DMS53 (cell line): ENCODE measurements at regions not wholly inside any gene's neighbourhood (a gene's known extent, or its start where the extent isn't known, plus 50 kb on each side); places are given as distances from the start of the nearest gene placed in this dataset.

ENCODE experiments used
- DNase-seq: peaks from one replicate; lab custom pipeline; 2025; lab: John Stamatoyannopoulos, UW

DNA sequence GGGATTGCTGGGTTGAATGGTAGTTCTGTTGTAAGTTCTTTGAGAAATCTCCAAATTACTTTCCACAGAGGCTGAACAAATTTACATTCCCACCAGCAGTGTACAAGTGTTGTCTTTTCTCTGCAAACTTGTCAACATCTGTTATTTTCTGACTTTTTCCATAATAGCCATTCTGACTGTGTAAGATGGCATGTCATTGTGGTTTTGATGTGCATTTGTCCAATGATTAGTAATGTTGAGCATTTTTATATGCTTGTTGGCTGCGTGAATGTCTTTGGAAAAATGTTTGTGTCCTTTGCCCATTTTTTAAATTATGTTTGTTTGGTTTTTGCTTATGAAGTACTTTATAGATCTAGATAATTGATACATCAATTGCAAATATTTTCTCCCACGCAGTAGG lies 1025.0 kb downstream of the JRKL start:
- DNase-seq, result no peak

DNA sequence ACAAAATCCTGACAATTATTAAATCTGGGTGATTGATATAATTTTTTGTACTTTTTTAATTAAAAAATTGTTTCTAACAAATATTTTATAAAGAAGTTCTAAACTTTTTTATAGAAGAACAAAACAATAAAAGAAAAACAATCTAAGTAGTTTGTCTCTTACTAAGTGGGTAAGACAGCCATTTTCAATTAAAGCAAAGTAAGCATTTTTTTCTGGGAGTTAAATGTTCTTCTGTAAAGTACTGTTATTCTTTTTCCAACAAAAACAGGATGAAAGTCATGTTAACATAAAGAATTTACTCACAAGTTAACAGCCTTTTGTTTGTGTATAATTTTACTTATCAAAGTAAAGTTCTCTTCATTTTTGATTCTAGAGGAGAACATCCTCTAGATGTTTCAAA lies 1029.9 kb downstream of the JRKL start:
- DNase-seq, result no peak

DNA sequence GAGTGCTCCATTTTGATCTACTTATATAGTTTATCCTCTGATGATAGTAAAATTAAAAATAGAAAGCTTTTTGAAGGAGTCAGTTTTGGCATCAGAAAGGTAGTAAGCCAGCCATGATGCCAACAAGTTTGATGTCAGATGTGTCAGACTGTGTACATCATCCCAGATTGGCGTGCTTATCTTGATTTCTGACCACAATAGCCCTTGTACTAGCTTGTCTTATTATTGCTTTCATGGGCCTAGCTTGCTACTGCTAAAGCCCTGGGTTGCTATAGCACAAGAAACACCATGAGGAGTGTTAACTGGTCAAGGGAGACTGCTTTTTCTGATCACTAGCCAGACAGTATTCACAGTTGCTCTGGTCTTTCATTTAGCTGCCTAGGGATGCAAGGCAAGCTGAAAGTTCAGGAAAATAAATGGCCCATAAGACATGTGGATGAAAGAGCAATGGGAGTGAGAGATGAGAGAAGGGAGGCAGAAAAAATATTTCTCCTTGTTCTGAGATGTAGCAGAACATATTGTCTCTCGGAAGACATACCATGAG lies 1038.5 kb downstream of the JRKL start:
- no peak for DNase-seq

DNA sequence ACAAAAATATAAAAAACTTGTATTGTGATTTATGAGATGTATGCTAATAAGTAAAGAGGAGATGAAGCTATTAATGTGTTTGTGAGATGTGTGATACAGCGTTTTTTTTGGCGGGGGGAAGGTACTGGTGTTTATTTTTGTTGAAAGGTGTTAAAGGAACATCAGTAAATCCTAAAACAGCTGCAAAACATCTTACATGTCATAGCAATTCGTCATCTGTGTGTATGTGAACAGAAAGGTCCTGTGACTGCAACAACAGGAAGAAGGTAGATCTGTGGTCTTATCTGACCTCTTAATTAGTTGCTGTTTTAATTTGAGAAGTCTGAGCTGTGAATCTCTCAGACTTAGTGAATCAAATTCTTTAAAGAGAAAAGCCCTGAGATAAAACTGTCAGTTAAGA lies 1041.1 kb downstream of the JRKL start:
- no peak for DNase-seq

GRCh38 chr11:97432926-97433325 lies 1043.1 kb downstream of the JRKL start:
- DNase-seq, result no peak

- no peak for DNase-seq
These were observed 1055.7 kb downstream of the JRKL start for GRCh38 chr11:97445561-97445960.

DNA sequence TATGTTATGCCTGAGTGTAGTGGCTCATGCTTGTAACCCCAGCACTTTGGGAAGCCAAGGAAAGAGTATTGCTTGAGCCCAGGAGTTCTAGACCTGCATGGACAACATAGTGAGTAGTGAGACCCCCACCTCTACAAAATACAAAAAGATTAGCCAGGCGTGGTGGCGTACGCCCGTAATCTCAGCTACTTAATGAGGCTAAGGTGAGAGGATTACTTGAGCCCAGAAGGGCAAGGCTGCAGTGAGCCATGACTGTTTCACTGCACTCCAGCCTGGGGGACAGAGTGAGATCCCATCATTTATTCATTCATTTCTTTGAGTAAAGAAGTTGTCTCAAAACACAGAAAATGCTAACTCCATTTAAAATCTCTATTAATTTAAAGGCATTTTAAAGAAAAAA lies 1061.6 kb downstream of the JRKL start:
- no peak for DNase-seq

DNA sequence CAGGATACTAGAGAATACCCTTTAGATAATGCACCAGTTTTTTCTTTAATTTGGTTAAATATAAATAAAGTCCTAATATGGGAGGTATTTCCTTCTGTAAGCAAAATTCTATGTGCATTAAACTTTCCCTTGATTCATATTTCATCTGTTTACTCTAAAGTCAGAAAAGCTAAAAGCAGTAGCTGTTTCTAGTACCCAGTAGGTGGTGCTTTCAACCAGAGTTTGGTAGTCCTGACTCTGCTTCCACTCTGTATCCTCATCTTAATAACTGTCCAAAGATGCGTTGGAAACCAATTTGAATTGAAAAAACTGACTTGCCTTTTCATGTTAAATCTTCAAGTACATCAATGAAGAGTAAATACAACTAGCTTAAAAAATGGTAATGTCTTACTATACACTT lies 1065.2 kb downstream of the JRKL start:
- DNase-seq, result peak; percentile 75

- no peak for DNase-seq
These were observed 1070.3 kb downstream of the JRKL start for GRCh38 chr11:97460091-97460490.

DNA sequence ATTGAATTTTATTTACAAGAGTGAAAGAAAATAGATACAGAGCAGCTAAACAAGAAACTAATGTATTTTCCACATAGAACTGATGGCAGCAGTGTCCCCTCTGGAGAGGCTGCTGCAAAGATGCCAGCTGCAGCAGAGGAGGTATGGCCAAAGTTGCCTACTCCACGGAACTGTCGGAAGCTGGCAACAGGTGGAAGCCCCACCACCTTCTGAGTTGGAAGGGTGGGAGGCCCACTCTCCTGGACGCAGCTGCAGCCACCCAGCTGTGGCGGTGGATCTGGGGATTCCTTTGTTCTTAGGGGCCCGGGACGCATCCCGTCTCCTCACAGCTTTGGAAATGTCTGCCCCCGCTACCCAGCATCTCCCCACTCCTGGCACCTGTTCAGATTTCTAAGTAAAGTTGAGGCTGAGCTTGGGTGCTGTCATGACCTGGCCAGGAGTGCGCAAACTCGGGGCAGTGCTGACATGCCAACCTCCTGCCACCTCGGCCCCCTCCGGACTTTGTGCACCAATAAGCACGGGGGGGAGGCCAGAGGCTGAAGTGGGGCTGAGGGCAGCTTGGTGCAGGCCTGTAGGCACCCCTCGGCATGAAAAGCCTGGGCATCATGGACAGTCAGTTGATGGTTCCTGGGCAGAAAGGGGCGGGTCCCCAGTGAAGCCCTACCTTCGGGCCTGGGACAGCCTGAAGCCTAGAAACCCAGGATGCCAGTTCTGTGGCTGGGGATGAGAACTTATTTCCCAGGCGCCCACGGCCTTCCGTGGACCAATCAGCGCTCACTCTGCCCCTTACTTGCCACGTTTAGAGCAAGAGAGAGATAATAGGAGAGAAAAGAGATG lies 1071.4 kb downstream of the JRKL start:
- DNase-seq, result no peak

DNA sequence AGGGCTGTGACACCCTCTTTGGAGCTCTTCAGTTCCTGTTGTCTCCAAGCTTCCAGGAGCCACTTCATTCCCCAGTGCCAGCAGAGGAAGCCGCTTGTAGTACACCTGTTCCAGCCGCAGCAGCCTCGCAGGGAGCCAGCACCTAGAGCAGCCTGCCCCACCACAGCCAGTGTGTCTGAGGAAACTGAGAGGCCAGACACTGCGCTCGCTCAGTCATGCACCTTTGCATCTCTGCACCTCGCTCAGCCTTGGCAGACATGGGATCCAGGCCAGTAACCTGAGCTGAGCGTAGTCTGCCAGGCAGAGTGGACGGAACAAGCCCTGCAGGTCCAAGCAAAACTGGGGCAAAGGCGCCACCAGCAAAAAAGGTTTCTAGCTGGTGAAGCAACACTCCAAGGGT lies 1072.1 kb downstream of the JRKL start:
- DNase-seq, result no peak

DNA sequence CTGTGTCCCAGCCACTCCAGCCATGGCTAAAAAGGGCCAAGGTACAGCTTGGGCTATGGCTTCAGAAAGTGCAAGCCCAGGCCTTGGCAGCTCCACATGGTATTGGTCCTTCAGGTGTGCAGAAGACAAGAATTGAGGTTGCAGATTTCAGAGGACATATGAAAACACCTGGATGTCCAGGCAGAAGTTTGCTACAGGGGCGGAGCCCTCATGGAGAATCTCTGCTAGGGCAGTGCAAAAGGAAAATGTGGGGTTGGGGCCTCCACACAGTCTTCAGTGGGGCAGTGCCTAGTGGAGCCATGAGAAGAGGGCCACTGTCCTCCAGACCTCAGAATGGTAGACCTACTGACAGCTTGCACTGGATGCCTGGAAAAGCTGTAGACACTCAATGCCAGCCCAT lies 1074.1 kb downstream of the JRKL start:
- DNase-seq, result peak; percentile 35

DNA sequence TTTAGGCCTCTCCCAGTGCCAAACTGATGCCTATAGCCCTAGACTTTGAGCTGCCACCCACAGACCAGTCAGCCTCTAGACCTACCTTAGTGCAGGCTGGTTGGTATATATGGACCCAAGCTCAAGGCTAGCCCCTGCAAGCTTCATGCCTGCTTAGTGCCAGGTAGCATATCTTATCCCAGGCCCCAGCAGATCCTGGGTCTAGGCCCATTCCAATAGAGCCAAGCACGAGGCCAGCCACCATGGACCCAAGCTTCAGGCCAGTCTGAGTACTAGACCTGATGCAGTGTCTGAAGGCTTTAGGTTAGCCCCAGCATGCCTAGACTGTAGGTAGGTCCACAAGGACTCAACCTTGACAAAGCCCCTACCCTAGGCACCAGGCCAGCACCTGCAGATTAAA lies 1081.7 kb downstream of the JRKL start:
- no peak for DNase-seq

DNA sequence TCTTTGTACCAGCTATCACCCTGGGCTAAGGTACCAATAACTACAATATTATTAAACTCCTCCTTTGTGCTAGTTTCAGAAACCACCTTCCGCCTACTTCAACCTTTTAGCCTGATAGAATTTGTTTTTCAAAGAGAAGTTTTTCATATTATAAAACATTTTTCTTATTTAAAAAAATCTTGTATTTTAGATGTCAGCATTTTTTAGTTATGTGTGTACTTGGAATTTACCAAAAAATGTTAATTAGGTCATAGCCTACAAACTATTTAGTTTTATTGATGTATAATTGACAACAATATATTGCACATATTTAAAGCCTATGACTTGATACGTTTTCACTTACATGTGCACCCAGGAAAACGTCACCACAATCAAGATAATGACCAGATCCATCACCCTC lies 1097.6 kb downstream of the JRKL start:
- DNase-seq, result no peak

- peak; percentile 19 for DNase-seq
These were observed 1109.1 kb downstream of the JRKL start for GRCh38 chr11:97498891-97499290.

DNA sequence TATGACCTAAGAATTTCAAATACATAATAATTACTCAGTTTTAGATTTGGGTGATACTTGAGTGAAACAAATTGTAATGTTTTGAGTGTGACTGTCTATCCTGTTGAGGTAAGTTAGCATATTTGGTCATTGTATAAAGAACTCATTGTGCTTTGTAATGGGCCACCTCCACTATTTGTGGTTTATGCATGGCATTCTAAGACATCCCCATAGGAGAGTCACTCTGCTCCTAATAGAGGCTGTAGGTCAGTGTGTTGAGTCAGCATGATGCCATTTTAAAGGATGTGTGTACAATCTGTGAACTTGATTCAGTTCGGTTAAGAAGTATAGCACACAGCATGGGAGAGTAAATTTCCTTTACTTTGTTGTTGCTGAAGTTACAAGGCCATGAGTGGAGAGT lies 1112.4 kb downstream of the JRKL start:
- DNase-seq, result no peak

- DNase-seq, result no peak
These were observed 1116.4 kb downstream of the JRKL start for GRCh38 chr11:97506076-97506759.

- DNase-seq, result no peak
These were observed 1124.6 kb downstream of the JRKL start for GRCh38 chr11:97514446-97514845.

DNA sequence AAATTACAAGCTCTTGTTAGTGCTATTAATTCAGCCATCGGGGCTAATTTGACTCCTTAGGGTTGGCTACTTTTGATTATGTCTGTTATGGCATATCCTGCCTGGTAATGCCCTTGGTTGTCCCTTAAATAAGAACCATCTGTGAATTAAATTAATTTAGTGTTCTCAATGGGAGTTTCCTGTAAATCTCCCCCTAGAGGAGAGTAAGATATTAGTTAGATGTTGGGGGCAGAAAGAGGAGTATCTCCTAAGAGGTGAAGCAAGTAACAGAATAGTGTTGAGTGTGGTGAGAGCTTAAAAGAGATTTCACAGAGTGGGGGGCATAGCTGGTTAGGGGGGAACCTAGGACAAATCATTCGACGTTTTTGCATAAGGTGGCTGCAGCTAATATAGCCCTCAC lies 1126.9 kb downstream of the JRKL start:
- peak; percentile 6 for DNase-seq

GRCh38 chr11:97525273-97525672 lies 1135.5 kb downstream of the JRKL start:
- DNase-seq, result no peak

GRCh38 chr11:97537407-97538150 lies 1147.8 kb downstream of the JRKL start:
- no peak for DNase-seq

GRCh38 chr11:97544431-97544830 lies 1154.6 kb downstream of the JRKL start:
- DNase-seq, result peak; percentile 37

GRCh38 chr11:97548280-97548679 lies 1158.5 kb downstream of the JRKL start:
- no peak for DNase-seq
